Thyroid gland (tissue), 4 donors: ENCODE measurements at regions not wholly inside any gene's neighbourhood (a gene's known extent, or its start where the extent isn't known, plus 50 kb on each side); places are given as distances from the start of the nearest gene placed in this dataset.

Experiments
- POLR2A ChIP-seq, 2 donors: fragments of 450-650 bp; IDR thresholded peaks; one replicate each; pipeline ENCODE4 v1.6.1; 2017; ENCODE audit warnings: antibody characterized with exemption in 2 of 2, mild to moderate bottlenecking in 2 of 2, moderate library complexity in 1 of 2
- TF ChIP-seq, protein P1 (sequence below), 6 experiments: fragments of 200-600 bp in 3 of 6; fragments of 450-650 bp in 3 of 6; sonication (generic) in 3 of 6; IDR thresholded peaks; one replicate each; pipeline ENCODE4 v1.5.1; 2016 to 2019; ENCODE audit warnings: antibody characterized with exemption in 6 of 6, mild to moderate bottlenecking in 2 of 6, inconsistent platforms in 1 of 6, moderate library complexity in 1 of 6

DNA sequence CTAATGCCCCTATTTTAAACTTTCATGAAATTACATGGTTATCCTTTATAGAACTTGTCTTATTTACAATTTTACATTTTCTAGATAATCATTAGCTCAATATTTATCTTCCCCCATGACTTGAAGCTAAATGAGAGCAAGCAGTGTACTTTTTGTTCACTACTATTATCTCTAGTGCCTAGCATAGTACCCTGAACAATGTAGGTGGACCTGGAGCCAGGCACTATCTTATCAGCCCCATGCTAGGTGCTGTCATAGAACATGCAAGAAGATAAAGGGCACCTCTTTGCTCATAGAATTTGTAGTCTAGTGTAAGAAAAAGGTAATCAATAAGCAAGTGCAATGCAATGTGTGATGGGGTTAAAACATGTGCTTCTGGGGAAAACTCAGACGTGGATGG is 399.9 kb downstream of the ELAVL2 start:
- TF ChIP-seq, protein P1, sequence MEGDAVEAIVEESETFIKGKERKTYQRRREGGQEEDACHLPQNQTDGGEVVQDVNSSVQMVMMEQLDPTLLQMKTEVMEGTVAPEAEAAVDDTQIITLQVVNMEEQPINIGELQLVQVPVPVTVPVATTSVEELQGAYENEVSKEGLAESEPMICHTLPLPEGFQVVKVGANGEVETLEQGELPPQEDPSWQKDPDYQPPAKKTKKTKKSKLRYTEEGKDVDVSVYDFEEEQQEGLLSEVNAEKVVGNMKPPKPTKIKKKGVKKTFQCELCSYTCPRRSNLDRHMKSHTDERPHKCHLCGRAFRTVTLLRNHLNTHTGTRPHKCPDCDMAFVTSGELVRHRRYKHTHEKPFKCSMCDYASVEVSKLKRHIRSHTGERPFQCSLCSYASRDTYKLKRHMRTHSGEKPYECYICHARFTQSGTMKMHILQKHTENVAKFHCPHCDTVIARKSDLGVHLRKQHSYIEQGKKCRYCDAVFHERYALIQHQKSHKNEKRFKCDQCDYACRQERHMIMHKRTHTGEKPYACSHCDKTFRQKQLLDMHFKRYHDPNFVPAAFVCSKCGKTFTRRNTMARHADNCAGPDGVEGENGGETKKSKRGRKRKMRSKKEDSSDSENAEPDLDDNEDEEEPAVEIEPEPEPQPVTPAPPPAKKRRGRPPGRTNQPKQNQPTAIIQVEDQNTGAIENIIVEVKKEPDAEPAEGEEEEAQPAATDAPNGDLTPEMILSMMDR (IDR thresholded peaks at IDR 0.05) = no peak
- TF ChIP-seq POLR2A (IDR thresholded peaks at IDR 0.05) = no peak
